ENCODE measurements at regions not wholly inside any gene's neighbourhood (a gene's known extent, or its start where the extent isn't known, plus 50 kb on each side); places are given as distances from the start of the nearest gene placed in this dataset.
A peak's percentile ranks its signal among the peaks of the same experiment; 100 is the strongest.
"Not testable (repeated sequence)": the region's sequence is repeated elsewhere in the genome, so short reads cannot be mapped to it uniquely, and the experiment has no call there.

DNA sequence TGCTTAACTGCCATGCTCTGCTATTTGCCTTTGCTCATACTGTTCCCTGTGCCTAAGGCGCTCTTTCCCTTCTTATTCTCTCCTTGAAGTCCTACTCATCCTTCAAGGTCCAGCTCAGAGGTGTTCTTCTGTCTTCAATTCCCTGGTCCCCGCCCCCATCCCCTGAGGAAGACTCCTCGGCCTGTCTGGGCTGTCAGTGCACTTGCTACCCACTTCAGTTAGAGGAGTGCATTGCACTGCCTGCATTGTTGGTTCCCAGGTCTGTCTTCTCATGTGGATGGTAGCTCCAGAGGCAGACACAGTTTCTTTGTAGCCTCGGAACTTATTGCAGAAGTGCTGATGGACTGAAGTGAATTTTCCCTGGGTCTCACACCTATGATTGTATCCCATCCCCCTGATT lies 194.0 kb downstream of the C1orf94 start:
- peak; percentile 72 for DNase-seq (ENCODE audit: extremely low spot score)
- peaks cover 0 to 18% (median 0%) of the 10 kb centered on the region in 4 donors for H3K27me3 ChIP-seq
- no peak overlapping the region for H3K4me3 ChIP-seq
- H3K36me3 ChIP-seq: no peaks in the 10 kb centered on the region
- H3K4me1 ChIP-seq: no peaks in the 10 kb centered on the region
- WGBS: 78% methylated on average over 4 of the region's 4 CpGs
- no peak for TF ChIP-seq CTCF (IDR thresholded peaks at IDR 0.05)
- TF ChIP-seq POLR2A (IDR thresholded peaks at IDR 0.05; ENCODE audit: low read depth): no peak
- no peak for TF ChIP-seq POLR2AphosphoS5 (IDR thresholded peaks at IDR 0.05)
- TF ChIP-seq EP300 (IDR thresholded peaks at IDR 0.05): no peak
- H3K9me3 ChIP-seq: no peaks in the 10 kb centered on the region
- H3K27ac ChIP-seq (replicated peaks in 1 of 4): no peak overlapping the region
- intact Hi-C loops (cut with DNase I): no loop called here

- H3K4me1 ChIP-seq; H3K36me3 ChIP-seq; H3K27ac ChIP-seq (replicated peaks in 1 of 4); intact Hi-C loops (cut with DNase I); H3K4me3 ChIP-seq; H3K9me3 ChIP-seq; DNase-seq (ENCODE audit: extremely low spot score): not testable (repeated sequence)
- WGBS: no CpG with 5 or more reads among the region's 5 CpGs
- H3K27me3 ChIP-seq: peaks cover 0 to 22% (median 0%) of the 10 kb centered on the region in 4 donors
These were observed 194.5 kb downstream of the C1orf94 start for GRCh38 chr1:34371179-34371578.

GRCh38 chr1:34371829-34372532 lies 195.3 kb downstream of the C1orf94 start:
- WGBS: 90% methylated on average over 1 of the region's 1 CpG
- Histone ChIP-seq H3K27me3 (peaks cover 0 to 26% (median 0%) of the 10 kb centered on the region in 4 donors), H3K9me3 (no peaks in the 10 kb centered on the region), H3K4me1 (no peaks in the 10 kb centered on the region), H3K36me3 (no peaks in the 10 kb centered on the region), H3K4me3 (no peak overlapping the region), H3K27ac (replicated peaks in 1 of 4) (no peak overlapping the region)
- intact Hi-C loops (cut with DNase I): no loop called here
- TF ChIP-seq CTCF (IDR thresholded peaks at IDR 0.05): no peak
- TF ChIP-seq POLR2AphosphoS5 (IDR thresholded peaks at IDR 0.05): no peak
- TF ChIP-seq EP300 (IDR thresholded peaks at IDR 0.05): no peak
- no peak for TF ChIP-seq POLR2A (IDR thresholded peaks at IDR 0.05; ENCODE audit: low read depth)
- peak; percentile 87 for DNase-seq (ENCODE audit: extremely low spot score)

DNA sequence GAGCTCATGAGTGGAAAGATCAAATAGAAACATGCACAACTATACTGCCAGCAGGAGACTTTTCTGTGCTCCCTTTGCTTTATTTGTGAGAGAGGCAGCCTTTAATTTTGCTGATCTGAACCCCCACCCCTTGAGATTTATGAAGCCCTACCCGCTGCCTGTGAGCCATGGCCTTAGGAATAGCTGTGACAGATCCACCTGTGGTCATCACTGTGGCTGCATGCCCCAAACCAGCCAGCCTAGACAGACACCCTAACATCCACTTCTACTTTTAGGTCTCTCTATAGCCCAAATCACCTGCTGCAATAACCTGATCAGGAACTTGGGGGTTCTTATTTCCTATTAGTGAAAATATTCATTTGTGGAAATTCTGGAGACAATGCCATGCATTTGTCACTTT lies 196.2 kb downstream of the C1orf94 start:
- DNase-seq (ENCODE audit: extremely low spot score): no peak
- H3K4me1 ChIP-seq: no peaks in the 10 kb centered on the region
- no peaks in the 10 kb centered on the region for H3K36me3 ChIP-seq
- H3K4me3 ChIP-seq: no peak overlapping the region
- no peak for TF ChIP-seq POLR2A (IDR thresholded peaks at IDR 0.05; ENCODE audit: low read depth)
- TF ChIP-seq POLR2AphosphoS5 (IDR thresholded peaks at IDR 0.05): no peak
- TF ChIP-seq CTCF (IDR thresholded peaks at IDR 0.05): no peak
- no peak for TF ChIP-seq EP300 (IDR thresholded peaks at IDR 0.05)
- H3K9me3 ChIP-seq: no peaks in the 10 kb centered on the region
- H3K27ac ChIP-seq (replicated peaks in 1 of 4): no peak overlapping the region
- intact Hi-C loops (cut with DNase I): no loop called here
- WGBS: 50% methylated on average over 1 of the region's 1 CpG
- H3K27me3 ChIP-seq: peaks cover 0 to 34% (median 0%) of the 10 kb centered on the region in 4 donors

DNA sequence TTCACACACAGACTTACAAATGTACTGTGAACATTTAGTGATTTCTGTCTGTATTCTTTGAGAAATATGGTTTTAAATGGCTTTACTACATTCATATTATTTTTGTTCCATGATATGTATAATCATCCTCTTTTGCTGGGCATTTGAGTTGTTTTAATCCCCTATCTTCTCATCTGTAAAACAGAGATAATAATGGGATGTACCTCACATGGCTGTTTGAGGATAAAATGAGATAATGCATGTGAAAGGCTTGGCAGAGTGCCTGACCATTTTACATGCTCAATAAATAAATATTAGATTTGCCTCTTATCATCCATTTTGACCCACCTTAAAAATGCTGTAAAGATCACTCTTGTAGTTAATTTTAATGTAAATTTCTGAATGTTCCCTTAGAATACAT lies 197.2 kb downstream of the C1orf94 start:
- peaks cover 0 to 44% (median 2%) of the 10 kb centered on the region in 4 donors for H3K27me3 ChIP-seq
- DNase-seq (ENCODE audit: extremely low spot score): no peak
- TF ChIP-seq EP300 (IDR thresholded peaks at IDR 0.05) (no peak), POLR2A (IDR thresholded peaks at IDR 0.05; ENCODE audit: low read depth) (no peak), CTCF (IDR thresholded peaks at IDR 0.05) (no peak), POLR2AphosphoS5 (IDR thresholded peaks at IDR 0.05) (no peak)
- H3K4me3 ChIP-seq: no peak overlapping the region
- no peaks in the 10 kb centered on the region for H3K36me3 ChIP-seq
- H3K27ac ChIP-seq (replicated peaks in 1 of 4): no peak overlapping the region
- H3K4me1 ChIP-seq: no peaks in the 10 kb centered on the region
- intact Hi-C loops (cut with DNase I): no loop called here
- H3K9me3 ChIP-seq: no peaks in the 10 kb centered on the region

Data from esophagus muscularis mucosa (tissue), 4 donors.